ENCODE measurements at regions not wholly inside any gene's neighbourhood (a gene's known extent, or its start where the extent isn't known, plus 50 kb on each side); places are given as distances from the start of the nearest gene placed in this dataset.
"Not testable (repeated sequence)": the region's sequence is repeated elsewhere in the genome, so short reads cannot be mapped to it uniquely, and the experiment has no call there.

DNA sequence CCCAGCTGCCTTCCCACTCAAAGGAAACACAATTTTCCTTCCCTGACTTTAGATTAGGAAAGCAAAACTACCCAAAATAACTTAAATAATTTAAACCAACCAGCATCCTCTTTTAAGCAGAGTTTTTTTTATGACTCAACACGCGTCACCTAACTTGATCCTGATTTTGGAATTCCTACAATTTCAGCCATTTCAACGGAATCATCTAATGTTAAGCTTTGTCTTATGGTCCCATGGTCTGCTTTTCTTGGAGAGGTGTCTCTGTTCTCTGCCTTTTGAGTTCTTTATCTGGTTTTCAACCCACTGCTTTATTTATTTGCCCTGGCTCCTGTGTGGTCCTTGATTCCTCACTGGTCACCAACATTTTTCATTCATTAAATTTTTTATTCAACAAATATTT, 219.2 kb upstream of the ARHGEF26 start:
- no peak for DNase-seq (ENCODE audit: low read depth in 2 of 2)

DNA sequence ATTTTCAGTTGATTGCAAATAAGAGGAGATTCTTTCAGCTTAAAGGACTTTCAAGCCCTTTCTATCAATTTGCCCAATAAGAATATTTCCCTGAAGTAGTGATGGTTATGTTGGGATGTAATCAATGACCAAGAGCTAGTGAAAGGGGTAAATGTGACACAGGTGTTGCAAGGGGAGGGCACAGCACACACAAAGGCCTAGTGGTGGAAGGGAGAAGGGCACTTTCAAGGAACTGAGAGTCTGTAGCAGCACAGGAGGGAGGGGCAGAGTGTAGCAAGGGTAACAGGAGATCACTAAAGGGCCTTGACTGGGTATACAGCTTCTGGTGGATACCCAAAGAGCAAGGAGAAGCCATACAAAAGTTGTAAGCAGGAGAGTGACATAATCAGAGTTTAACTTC, 217.8 kb upstream of the ARHGEF26 start:
- DNase-seq (ENCODE audit: low read depth in 2 of 2): no peak

DNA sequence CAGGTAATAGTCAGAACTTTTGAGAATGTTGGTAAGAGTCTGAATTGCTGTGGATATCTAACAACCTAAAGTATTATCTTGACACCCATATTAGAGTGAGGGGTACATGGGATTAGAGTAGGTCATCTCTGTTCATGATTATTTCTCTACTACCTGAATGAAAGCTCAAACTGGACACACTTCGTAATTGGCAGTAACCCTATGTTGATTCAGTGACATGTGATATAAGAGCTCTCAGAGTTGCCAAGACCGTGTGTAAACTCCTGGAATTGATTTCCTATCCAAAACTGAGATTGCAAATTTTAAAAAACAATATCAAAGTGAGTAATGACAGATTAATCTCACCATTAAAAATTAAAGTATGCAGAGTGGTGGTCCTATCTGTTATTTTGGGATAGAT, 214.8 kb upstream of the ARHGEF26 start:
- DNase-seq (ENCODE audit: low read depth in 2 of 2): no peak

DNA sequence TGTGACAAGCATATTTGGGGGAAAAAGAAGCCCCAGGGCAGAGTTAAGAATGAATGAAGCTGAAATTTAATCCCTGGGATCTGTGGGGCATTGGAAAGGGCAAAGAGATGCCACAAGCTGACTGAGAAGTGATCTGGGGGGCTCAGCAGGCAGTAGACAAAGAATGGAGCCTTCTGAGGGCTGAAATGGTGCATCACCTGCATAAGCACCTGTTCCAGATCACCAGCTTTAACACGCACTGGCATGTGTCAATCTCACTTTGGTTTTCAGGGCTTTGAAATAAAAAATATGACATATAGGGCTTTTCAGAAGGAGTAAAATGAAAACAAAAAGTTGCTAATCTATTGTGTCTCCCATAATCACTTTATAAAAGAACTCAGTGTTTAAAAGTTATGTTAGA, 210.8 kb upstream of the ARHGEF26 start:
- no peak for DNase-seq (ENCODE audit: low read depth in 2 of 2)

- DNase-seq (ENCODE audit: low read depth in 2 of 2): no peak
Measured at GRCh38 chr3:153911116-153911515, 210.1 kb upstream of the ARHGEF26 start.

GRCh38 chr3:153919773-153920172, 201.4 kb upstream of the ARHGEF26 start:
- DNase-seq (ENCODE audit: low read depth in 2 of 2): no peak

GRCh38 chr3:153921826-153922225, 199.4 kb upstream of the ARHGEF26 start:
- DNase-seq (ENCODE audit: low read depth in 2 of 2): no peak

GRCh38 chr3:153925841-153926514, 195.2 kb upstream of the ARHGEF26 start:
- no peak for DNase-seq (ENCODE audit: low read depth in 2 of 2)

- DNase-seq (ENCODE audit: low read depth in 2 of 2): no peak
Measured at GRCh38 chr3:153927107-153927506, 194.1 kb upstream of the ARHGEF26 start.

DNA sequence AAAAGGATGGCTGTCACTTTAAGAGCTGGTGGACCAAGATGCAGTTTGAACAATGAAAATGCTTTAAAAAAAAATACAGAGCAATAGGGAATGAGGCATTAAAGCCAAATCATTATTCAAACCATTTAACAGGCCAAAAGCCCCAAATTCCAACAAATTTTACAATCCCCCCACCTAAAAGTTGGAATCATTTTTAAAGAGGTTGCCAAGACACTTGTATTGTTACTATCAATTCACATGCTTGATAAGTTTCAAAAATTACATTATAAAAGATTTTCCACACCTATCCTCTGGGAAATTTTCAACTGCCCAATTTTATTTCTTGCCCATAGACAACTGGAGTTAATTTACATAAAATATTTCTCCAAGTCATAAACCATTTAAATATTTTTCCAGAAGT, 192.3 kb upstream of the ARHGEF26 start:
- no peak for DNase-seq (ENCODE audit: low read depth in 2 of 2)

DNA sequence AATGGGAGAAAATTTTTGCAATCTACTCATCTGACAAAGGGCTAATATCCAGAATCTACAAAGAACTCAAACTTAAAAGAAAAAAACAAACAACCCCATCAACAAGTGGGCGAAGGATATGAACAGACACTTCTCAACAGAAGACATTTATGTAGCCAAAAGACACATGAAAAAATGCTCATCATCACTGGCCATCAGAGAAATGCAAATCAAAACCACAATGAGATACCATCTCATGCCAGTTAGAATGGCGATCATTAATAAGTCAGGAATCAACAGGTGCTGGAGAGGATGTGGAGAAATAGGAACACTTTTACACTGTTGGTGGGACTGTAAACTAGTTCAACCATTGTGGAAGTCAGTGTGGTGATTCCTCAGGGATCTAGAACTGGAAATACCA, 187.7 kb upstream of the ARHGEF26 start:
- not testable (repeated sequence) for DNase-seq (ENCODE audit: low read depth in 2 of 2)

DNA sequence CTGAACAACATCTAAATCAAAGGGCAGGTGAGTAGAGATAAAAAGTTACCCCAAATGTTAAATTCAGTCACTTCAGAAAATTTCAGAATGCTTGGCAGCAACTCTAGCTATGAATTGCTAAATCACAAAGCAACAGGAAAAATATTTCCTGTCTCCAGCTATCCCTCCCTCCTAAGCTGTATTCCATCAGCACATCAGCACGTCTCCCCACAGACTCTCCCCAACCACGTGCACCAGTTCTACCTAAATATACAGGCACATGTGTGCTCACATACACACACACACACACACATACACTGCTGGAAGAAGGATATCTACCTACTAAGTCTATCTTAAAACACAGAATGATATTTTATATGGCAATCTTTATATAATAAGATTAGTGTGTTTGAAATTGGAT, 177.1 kb upstream of the ARHGEF26 start:
- no peak for DNase-seq (ENCODE audit: low read depth in 2 of 2)

DNA sequence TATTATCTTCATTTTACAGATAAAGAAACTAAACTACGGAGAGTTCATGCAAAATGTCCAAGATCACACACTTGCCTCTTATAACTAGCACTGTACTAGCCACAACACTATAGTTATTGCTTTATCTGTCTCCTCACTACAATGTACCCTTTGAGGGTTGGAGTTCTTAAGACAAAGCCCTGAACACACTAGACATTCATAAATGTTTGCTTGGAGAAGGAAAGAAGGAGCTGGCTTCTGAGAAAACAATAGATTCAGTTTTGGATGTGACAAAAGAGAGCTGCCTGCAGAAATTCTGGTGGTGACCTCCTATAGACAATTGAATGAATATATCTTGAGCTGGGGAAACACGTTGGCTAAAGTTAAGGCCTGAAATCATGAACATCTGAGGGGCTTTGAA, 169.9 kb upstream of the ARHGEF26 start:
- no peak for DNase-seq (ENCODE audit: low read depth in 2 of 2)

- no peak for DNase-seq (ENCODE audit: low read depth in 2 of 2)
Measured at GRCh38 chr3:153952091-153952490, 169.1 kb upstream of the ARHGEF26 start.

DNA sequence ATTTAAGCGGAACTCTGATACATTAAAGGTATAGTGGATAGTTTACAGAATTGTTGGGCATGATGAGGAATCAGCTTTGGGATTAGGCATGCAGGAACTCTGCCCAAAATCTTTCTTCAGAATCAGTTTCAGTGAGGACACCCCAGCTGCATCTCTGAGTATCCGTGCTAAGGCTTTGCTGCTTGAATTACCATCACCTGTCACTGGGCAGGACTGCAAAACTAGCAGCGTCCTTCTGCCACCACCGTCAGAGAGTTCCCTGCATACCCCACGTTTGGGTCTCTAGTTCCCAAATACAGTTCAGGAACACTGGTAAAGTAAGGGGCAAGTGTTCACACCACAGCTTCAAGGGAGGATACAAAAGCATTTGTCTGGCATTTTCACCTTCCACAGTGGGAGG, 164.6 kb upstream of the ARHGEF26 start:
- DNase-seq (ENCODE audit: low read depth in 2 of 2): no peak

DNA sequence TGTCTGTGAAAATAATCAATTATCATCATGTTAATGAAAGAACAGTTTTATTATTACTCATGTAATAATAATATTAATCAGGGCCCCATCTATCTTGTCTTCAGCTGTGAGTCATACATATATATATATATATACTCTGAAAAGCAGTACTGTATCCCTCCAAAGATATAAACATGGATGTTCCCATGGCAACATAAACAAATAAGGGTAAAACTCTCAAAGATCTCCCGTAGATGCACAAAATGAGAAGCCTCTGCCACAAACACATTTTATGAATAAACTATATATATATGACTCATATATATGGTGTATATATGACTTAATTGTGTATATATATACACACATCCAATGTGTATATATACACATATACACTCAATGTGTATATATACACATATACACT, 163.8 kb upstream of the ARHGEF26 start:
- no peak for DNase-seq (ENCODE audit: low read depth in 2 of 2)

DNA sequence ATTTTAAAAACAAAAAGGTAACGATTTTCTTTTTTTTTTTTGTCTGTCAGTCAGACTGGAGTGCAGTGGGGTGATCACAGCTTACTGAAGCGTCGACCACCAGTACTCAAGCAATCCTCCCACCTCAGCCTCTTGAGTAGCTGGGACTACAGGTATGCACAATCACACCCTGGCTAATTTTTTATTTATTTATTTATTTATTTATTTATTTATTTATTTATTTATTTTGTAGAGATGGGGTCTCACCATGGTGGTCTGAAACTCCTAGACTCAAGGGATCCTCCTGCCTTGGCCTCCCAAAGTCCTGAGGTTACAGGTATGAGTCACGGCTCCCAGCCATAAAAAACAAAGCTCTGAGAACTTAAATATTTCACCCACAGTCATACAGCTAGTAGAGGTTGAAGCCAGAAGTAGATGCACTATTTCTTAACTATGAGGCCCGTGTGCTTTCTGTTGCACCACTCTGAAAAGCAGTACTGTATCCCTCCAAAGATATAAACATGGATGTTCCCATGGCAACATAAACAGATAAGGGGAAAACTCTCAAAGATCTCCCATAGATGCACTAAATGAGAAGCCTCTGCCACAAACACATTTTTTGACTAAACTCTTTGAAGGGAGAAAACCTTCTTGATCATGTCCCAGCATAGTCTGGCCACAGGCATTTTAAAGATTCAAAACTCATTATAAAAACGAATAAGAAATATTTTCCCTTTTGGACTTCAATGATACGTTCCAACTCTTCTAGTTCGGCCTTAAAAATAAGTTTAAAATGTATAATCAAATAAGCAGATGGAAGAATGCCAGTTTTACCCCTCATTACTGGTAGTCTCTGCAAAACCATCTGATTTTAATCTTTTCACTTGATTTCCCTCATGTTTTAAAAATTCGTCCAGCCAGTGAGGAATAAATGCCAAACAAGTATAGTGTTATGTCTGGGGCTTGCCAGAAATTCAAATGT, 162.3 kb upstream of the ARHGEF26 start:
- no peak for DNase-seq (ENCODE audit: low read depth in 2 of 2)

- DNase-seq (ENCODE audit: low read depth in 2 of 2): no peak
Measured at GRCh38 chr3:153960458-153961074, 160.6 kb upstream of the ARHGEF26 start.

- no peak for DNase-seq (ENCODE audit: low read depth in 2 of 2)
Measured at GRCh38 chr3:153961494-153961893, 159.7 kb upstream of the ARHGEF26 start.

GRCh38 chr3:153963012-153963411, 158.2 kb upstream of the ARHGEF26 start:
- DNase-seq (ENCODE audit: low read depth in 2 of 2): no peak

GRCh38 chr3:153967260-153967659, 153.9 kb upstream of the ARHGEF26 start:
- DNase-seq (ENCODE audit: low read depth in 2 of 2): no peak

DNA sequence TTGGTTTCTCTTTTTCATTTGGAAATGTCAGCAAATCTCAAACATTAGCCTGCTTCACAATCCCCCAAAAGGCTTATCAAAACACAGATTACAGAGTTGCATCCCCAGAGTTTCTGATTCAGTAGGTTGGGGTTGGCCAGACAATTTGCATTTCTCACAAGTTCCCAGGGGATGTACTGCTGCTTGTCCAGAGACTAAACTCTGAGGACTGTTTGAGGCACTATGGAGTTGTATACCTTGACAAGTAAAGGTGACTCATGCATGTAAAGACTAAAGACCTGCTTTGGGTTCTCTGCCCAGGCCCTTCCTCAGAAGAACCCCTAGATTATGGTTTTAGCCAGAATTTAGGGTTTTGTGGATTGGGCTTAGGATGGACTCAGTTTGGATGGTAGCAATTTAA, 151.1 kb upstream of the ARHGEF26 start:
- no peak for DNase-seq (ENCODE audit: low read depth in 2 of 2)
